AG09309 (cell line): ENCODE measurements at regions not wholly inside any gene's neighbourhood (a gene's known extent, or its start where the extent isn't known, plus 50 kb on each side); places are given as distances from the start of the nearest gene placed in this dataset.
A peak's percentile ranks its signal among the peaks of the same experiment; 100 is the strongest.

Experiments used
- DNase-seq: peaks from one replicate; pipeline ENCODE4 v3.0.0-alpha.2; 2010; ENCODE audit warnings: low read depth
- H3K4me3 ChIP-seq: 2 replicates; pipeline ENCODE4 v1.5.1; 2011; ENCODE audit warnings: mild to moderate bottlenecking, low read depth, low read length, moderate library complexity; ENCODE audit not compliant: control insufficient read depth
- CTCF ChIP-seq: IDR thresholded peaks from 2 replicates; pipeline ENCODE4 v1.5.1; 2011; ENCODE audit warnings: mild to moderate bottlenecking, low read depth, low read length, inconsistent platforms; ENCODE audit not compliant: insufficient read depth, control insufficient read depth; ENCODE audit errors: missing control alignments

- DNase-seq, result no peak
- H3K4me3 ChIP-seq, result no peak overlapping the region
- no peak for TF ChIP-seq CTCF
Measured at GRCh38 chr1:219081943-219082925, 91.4 kb upstream of the LYPLAL1 start.

- no peak for DNase-seq
- no peak overlapping the region for H3K4me3 ChIP-seq
- no peak for TF ChIP-seq CTCF
Measured at GRCh38 chr1:219083631-219084030, 90.0 kb upstream of the LYPLAL1 start.

GRCh38 chr1:219085082-219085481 lies 88.6 kb upstream of the LYPLAL1 start:
- peak; percentile 91 for DNase-seq
- no peak overlapping the region for H3K4me3 ChIP-seq
- no peak for TF ChIP-seq CTCF

GRCh38 chr1:219085988-219086387 lies 87.7 kb upstream of the LYPLAL1 start:
- TF ChIP-seq CTCF, result no peak
- no peak overlapping the region for H3K4me3 ChIP-seq
- DNase-seq, result peak; percentile 34

DNA sequence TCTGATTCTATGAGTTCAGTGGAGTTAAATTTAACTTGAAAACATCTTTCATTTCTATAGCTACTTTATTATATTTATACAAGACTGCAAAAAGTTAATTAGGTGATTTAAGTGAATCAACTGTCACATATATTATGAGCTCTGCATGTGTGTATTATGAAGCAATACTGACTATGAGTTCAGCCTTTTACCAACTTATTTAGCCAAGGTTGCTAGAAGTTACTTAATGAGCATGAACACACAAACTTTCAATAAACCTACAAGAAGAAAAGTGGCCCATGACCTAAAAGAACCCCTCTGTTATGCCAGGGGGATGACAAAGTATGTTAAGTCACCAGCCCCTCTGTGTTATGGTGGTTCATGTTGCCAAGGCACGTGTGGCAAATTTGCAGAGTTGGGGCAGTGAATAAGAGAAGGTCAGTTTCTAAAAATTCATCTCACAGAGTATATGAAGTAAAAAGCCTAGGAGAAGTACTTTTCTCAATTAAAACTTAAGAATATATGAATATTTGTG lies 86.7 kb upstream of the LYPLAL1 start:
- no peak overlapping the region for H3K4me3 ChIP-seq
- no peak for TF ChIP-seq CTCF
- no peak for DNase-seq

DNA sequence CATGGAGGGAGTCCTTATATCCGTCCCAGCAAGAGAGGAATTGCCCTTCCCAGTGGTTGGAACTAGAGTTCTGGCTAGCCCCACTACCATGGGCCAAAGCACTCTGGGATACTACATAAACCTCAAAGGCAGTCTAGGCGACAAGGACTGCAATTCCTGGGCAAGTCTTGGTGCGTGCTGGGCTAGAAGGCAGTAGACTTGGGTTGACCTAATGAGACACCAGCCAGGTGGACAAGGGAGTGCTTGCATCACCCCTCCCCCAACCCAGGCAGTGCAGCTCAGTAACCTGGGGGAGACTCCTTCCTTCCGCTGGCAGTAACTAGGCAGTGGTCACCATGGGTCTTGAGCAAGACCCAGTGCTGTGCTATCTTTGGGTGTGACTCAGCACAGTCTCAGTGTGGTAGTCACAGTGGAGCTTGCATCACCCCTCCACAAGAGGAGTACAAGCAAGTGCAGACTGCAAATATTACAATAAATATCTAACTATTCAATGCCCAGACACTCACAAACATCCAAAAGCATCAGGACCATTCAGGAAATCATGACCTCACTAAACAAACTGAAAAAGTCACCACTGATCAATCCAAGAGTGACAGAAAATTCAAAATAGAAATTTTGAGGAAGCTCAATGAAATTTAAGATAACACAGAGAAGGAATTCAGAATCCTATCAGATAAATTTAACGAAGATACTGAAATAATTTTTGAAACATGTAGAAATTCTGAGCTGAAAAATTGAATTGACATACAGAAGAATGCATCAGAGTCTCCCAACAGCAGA lies 84.7 kb upstream of the LYPLAL1 start:
- TF ChIP-seq CTCF, result no peak
- no peak overlapping the region for H3K4me3 ChIP-seq
- peak; percentile 88 for DNase-seq
